Fibroblast of peridontal ligament (primary cell): ENCODE measurements at regions not wholly inside any gene's neighbourhood (a gene's known extent, or its start where the extent isn't known, plus 50 kb on each side); places are given as distances from the start of the nearest gene placed in this dataset.

Source experiments
- DNase-seq: peaks from one replicate; pipeline ENCODE4 v3.0.0-alpha.2; 2010; ENCODE audit errors: extremely low read depth

- peak; percentile 90 for DNase-seq
These were observed 623.4 kb upstream of the IGFBP3 start for GRCh38 chr7:46544396-46545008.

DNA sequence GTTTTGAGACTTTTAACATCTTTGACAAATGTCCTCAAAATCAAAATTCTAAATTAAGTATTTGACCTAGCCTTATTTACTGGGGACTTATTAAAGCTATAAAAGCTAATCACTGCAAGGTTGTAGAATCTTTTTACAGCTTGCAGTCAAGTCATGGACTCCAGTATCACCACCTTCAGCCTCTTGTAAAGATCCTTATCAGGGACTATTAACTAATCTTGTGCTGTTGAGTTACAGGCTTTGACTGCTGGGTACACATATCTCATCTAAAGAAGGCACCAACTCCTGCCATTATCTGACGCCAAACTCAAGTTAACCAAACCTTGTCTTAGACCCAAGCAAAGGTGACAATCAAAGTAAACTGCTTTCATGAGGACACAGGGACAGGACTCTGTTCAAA, 621.0 kb upstream of the IGFBP3 start:
- DNase-seq = no peak

DNA sequence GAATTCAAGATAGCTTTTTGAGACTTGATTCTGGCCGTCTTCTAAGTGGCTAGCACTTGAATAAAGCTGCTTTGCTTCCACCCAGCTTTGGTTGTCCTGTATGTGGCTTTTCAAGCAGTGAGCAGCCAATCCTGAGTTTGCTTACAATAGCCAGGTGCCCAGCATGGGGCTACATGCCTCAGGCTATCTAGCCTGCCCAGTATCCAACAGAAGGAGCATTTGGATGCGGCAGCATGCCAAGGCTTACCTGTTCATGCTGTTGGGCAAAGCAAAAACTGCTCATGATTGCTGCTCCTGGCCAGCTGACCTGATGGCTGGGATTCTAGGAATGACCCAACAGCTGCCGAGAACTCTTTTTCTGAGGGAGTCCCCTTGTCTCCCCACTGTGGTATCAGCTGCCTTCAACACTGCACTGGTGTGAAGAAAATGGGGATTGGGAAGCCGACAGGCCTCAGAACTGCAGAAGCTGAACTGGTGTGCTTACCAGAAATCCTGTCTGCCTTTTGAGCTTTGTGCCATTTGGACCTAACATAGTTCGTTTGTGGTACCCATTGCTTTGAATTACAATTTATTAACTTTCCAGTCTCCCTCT, 618.9 kb upstream of the IGFBP3 start:
- DNase-seq = no peak

DNA sequence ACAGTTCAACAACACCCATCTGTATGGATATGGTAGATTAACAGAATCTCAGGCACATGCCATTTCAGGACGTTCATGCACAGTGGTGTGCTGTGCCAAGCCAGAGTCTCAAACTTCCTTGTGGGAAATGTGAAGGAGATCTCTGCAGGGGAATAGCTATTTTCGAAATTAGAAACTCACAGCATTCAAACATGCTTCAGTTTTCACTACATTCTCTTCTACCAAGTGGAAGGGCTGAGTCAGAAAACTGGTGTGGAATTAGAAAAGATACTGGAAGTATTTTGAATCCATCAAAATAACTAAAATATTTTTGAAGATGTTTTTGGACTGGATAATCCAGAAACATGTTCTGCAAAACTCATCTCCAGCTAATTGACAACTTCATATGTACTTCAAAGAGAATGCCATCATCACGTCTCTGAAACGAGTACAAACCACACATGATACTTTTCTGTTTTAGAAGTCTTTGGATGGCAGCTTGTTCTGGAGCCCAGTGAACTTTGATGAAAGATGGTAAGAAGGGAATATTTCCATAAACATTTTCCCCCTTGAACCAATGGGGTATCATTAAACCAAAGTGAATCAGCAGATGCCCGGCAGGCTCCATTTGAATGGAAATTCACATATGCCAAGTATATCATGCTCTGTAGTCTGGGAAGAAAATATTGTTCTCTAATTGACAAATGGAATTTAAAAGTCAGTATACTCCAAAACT, 616.3 kb upstream of the IGFBP3 start:
- DNase-seq = peak; percentile 27

- DNase-seq = peak; percentile 81
These were observed 613.9 kb upstream of the IGFBP3 start for GRCh38 chr7:46534664-46535588.

GRCh38 chr7:46533946-46534345, 612.9 kb upstream of the IGFBP3 start:
- DNase-seq = no peak

DNA sequence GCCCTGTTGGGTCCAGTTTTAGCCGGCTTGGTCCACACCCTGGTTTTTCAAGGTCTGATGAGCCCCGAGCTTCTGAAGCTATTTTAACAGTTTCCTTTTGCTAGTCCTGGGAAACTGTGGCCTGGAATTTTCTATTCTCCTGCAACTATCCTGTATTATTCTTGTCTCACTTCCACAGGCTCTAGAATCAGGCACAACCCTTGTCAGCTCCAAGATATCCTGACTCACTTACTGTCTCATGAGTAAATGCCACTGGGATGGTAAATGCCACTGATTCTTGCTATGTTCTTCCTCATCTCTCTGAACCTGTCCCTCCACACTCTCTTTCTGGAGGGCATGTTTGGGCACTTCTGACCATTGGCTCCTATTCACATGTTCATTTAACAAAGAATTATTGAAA, 611.5 kb upstream of the IGFBP3 start:
- peak; percentile 17 for DNase-seq

DNA sequence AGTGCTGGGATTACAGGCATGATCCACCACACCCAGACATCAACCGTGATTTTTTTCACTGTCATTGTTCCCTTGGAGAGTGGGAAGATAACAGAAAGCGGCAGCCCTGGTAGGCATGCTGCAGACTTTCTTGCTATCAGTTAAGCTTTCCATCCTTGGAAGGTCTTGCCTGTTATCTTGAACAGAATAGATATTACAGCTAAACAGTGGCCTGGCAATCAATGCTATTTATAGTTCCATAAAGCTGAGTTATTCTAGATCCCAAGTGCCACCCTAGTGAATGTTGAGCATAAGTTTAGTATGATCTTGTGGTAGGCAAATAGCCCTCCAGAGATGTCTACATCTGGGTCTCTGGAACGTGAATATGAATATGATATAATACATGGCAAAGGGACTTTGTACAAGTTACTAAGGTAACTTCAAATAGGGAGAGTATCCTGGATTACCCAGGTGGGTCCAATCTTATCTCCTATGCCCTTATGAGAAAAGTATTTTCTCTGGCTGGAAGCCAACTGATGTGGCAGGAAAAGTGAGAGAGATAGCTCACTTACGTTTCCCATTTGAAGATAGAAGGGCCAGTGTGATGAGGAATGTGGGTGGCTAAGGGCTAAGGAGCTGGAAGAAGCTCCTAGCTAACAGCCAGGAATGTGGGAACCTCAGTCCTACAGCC, 609.1 kb upstream of the IGFBP3 start:
- no peak for DNase-seq

DNA sequence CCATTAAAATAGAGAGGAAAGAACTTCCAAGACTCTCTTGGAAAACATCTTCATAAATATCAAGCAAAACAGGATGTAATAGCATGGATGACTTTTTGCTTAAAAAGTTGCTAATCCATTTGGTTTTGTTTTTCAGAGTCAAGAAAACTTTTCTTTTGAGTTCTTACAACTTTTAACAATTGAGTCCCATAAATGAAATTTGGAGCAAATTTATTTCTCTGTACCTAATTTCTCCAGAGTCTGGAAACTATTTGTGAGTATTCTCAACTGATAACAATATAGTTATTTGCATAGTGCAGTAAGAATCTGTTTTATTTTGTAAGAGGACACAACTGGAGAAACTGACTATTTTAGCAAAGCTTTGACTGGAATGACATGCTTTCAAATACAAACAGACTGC, 606.3 kb upstream of the IGFBP3 start:
- no peak for DNase-seq

DNA sequence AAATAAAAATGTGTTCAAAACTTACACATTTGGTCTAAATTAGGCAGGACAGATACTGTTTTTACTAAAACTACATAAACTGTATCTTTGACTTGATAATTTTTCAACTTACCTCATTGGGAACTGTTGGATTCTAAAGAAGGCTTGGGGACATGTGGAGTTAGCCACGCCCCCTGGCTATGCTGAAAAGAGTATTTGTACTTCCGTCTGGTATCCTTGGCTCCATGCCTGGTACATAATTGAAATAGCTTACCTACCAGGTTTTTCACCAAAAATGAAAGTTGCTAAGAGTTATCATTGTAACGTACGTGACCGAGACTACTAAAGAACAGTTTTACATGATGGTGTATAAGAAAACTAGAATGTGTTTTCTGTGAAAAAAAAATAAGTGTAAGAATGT, 604.8 kb upstream of the IGFBP3 start:
- DNase-seq = no peak

DNA sequence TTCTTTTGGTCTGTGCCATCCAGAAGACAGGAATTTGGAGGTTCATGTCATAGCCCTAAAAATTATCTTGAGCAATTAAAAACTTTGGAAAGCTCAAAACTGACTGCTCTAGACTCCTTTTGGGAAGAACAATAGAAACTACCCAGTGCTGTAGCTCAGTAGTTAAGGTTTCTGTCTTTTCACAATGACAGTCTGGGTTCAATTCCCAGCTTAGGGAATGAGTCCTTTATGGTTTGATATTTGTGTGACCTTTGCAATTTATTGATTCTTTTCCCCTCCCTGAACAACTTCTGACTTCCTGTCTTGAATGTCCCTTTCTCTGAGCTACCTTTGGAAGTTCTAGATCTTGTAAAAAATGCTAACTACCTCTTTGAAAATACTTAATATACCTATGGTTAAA, 603.3 kb upstream of the IGFBP3 start:
- peak; percentile 37 for DNase-seq

DNA sequence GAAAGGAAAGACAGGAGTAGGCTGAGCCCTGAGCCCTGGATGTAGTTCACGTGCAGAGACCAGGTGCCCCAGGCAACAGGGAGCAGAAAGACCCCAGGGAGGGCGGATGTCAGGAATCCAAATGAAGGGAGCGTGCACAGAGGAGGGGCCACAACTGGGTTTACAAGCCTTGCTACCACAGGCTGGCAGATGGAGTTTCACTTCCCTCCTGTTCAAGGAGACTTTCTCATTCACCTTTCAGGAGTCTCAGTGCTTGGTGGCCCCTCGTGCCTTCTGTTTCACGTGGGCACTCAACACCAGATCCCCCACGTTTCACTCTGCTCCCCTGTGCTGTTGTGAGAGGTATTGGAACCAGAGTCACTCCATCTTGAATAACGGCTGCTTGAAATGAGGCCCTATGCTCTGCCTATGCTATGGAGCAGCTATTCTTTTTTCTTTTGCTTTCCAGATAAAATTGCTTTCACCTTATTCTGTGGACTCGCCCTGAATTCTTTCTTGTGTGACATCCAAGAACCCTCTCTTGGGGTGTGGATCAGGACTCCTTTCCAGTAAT, 601.4 kb upstream of the IGFBP3 start:
- no peak for DNase-seq

DNA sequence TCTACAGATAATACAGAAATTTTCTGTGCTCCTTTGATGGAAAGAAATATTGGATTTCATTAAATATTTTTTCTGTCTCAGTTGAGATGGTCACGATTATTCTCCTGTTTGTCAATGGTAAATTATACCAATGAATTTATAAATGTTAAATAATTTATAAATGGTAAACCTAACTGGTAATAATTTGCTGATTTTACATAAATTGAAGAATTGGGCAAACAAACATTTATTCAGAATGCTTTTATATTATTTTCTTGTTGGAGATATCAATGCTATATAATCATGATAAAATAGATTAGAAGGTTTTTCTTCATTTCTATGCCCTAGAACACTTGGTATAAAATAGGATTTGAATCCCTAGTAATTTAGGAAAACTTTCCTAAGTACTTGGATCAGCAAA, 597.6 kb upstream of the IGFBP3 start:
- DNase-seq = no peak

GRCh38 chr7:46515844-46516590, 594.9 kb upstream of the IGFBP3 start:
- no peak for DNase-seq

DNA sequence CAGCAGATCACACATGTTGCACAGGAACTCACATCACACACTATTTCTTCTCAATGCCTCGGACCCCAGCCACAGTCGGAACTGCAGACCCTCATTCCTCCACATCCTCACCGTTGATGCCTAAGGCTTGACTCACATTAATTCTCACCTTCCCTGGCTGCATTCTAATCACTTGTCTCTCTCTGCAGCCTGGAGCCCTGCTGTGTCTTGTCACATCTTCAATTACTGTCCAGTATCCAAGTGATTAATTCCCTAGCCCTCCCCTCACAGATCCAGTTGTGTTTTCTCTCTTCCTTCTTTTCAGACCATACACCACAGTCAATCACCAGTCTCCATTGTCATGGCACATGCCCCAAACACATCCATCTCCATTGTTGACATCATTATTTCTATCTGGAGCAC, 592.4 kb upstream of the IGFBP3 start:
- DNase-seq = no peak

GRCh38 chr7:46512891-46513413, 591.9 kb upstream of the IGFBP3 start:
- DNase-seq = no peak

DNA sequence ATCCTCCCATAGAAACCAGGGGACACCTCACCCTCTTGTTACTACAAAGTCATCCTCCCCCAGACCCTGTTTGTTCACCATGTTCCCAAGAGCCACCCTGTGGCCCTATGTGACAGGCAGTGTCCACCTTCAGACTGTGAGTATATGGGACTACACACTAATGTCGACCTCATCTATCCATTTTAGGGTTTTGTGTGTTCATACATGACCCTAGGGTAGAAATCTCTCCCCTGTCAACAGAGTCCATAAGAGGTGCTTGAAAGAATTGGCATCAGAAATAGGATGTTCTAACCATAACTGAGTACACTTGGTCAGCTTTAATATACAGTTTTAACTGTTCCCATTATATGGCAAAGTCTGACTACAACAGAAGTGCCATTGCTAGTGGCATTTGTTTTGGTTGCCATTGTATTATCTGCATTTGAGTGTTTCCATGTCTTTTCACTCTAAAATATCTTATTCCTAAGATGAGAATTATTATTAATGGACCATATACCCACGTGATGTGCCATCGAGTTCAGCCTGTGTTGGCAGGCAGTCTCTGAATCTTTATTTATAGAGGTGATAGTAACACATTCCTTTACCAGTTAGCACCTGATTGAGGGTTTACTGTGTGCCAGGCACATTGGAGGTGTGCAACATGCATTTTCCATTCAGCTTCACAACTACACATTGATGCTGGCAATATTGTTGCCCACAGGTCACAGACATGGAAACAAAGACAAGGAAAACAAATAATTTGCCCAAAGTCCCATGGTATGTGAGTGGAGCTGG, 590.6 kb upstream of the IGFBP3 start:
- no peak for DNase-seq

GRCh38 chr7:46508583-46508982, 587.5 kb upstream of the IGFBP3 start:
- DNase-seq = no peak

GRCh38 chr7:46507560-46507959, 586.5 kb upstream of the IGFBP3 start:
- no peak for DNase-seq

DNA sequence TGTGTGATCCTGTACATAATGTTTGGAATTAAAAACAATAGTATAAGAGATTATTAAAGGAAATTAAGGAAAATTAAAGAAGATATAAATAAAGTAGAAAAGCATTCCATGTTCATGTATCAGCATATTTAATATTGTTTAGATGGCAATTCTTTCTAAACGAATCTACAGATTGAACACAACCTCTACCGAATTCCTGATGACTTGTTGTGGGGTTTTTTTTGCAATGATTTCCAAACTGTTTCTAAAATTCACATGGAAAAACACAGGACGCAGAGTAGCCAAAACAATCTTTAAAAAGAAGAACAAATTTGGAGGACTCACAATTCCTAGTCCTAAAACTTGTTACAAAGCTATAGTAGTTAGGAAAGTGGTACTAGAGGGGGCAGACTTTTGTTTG, 573.4 kb upstream of the IGFBP3 start:
- no peak for DNase-seq
